Mesodermal cell (in vitro differentiated cells): ENCODE measurements at regions not wholly inside any gene's neighbourhood (a gene's known extent, or its start where the extent isn't known, plus 50 kb on each side); places are given as distances from the start of the nearest gene placed in this dataset.

Source experiments
- H3K27ac ChIP-seq: 2 replicates; pipeline ENCODE4 v1.7.0; 2013; ENCODE audit warnings: mild to moderate bottlenecking, low read depth, low read length, moderate library complexity; ENCODE audit not compliant: severe bottlenecking
- H3K36me3 ChIP-seq: 2 replicates; pipeline ENCODE4 v1.7.1; 2013; ENCODE audit warnings: mild to moderate bottlenecking, low read length, moderate library complexity; ENCODE audit not compliant: control insufficient read depth, insufficient read depth
- H3K4me1 ChIP-seq: one replicate; pipeline ENCODE4 v1.7.1; 2013; ENCODE audit warnings: mild to moderate bottlenecking, low read length; ENCODE audit not compliant: insufficient read depth, control insufficient read depth, poor library complexity, severe bottlenecking
- H3K4me3 ChIP-seq: 2 replicates; pipeline ENCODE4 v1.7.0; 2013; ENCODE audit warnings: low read length, control low read depth, mild to moderate bottlenecking; ENCODE audit not compliant: insufficient read depth, poor library complexity, severe bottlenecking; ENCODE audit errors: extremely low read depth
- H3K9me3 ChIP-seq: 2 replicates; pipeline ENCODE4 v1.7.1; 2013; ENCODE audit warnings: mild to moderate bottlenecking, low read length, moderate library complexity; ENCODE audit not compliant: control insufficient read depth
- WGBS, 2 experiments: methylation state at CpG; one replicate each; pipeline ENCODE4 v1.1.5; 2013; ENCODE audit warnings: missing lambda C conversion rate in 2 of 2; ENCODE audit not compliant: insufficient coverage in 2 of 2; 5-methylcytosine and 5-hydroxymethylcytosine counted together

DNA sequence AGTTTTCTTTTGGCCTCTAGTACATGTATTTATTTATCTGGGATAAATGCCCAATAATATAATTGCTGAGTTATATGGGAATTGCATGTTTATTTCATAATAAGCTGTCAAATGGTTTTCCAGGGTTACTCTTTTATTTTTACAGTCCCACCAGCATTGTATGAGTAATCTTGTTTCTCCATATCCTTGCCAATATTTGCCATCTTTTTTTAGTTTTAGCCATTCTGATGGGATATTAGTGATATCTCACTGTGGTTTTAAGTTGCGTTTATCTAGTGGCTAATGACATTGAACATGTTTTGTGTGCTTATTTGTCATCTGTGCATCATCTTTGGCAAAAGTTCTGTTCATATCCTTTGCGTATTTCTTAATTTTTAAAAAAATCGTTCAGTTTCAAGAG is 372.8 kb upstream of the CCDC179 start:
- H3K36me3 ChIP-seq: no peaks in the 10 kb centered on the region
- no peak overlapping the region for H3K4me3 ChIP-seq
- no peaks in the 10 kb centered on the region for H3K4me1 ChIP-seq
- no peaks in the 10 kb centered on the region for H3K9me3 ChIP-seq
- H3K27ac ChIP-seq: no peak overlapping the region
- 100% methylated on average over 1 of the region's 3 CpGs; no CpG with 5 or more reads in 1 of the 2 experiments for WGBS, 2 experiments

- Histone ChIP-seq H3K4me3 (no peak overlapping the region), H3K4me1 (no peaks in the 10 kb centered on the region)
- WGBS, 2 experiments: no CpG with 5 or more reads among the region's 2 CpGs
These were observed 376.7 kb upstream of the CCDC179 start for GRCh38 chr11:23236826-23237555.

DNA sequence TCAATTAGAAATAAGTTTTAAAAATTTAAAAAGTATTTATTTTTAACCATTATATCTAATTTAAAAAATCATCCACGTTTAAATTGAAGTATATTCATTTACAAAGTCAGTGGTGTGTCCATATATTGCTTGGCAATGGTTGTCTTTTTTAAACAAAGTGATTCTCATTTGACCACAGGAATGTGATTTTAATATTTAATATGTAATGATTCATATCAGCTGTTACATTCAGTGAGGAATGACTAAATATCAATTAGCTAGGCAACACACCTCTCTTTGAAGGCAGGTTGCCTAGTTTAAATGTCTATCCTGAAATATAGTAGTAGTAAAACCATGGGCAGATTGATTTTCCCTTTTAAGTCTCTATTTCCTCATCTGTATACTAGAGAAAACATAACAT is 392.2 kb upstream of the CCDC179 start:
- WGBS, 2 experiments: no CpG with 5 or more reads among the region's 1 CpG
- no peaks in the 10 kb centered on the region for H3K9me3 ChIP-seq
- H3K36me3 ChIP-seq: no peaks in the 10 kb centered on the region
- no peaks in the 10 kb centered on the region for H3K4me1 ChIP-seq
- H3K27ac ChIP-seq: no peak overlapping the region
- H3K4me3 ChIP-seq: no peak overlapping the region

More at GRCh38 chr11:23236826-23237555, 376.7 kb upstream of the CCDC179 start:
- Histone ChIP-seq H3K9me3 (no peaks in the 10 kb centered on the region), H3K36me3 (no peaks in the 10 kb centered on the region), H3K27ac (no peak overlapping the region)

GRCh38 chr11:23257088-23257487 is 396.8 kb upstream of the CCDC179 start:
- no peaks in the 10 kb centered on the region for H3K36me3 ChIP-seq
- H3K27ac ChIP-seq: no peak overlapping the region
- no peaks in the 10 kb centered on the region for H3K9me3 ChIP-seq
- H3K4me1 ChIP-seq: no peaks in the 10 kb centered on the region
- H3K4me3 ChIP-seq: no peak overlapping the region

- no peak overlapping the region for H3K4me3 ChIP-seq
- no peak overlapping the region for H3K27ac ChIP-seq
- no peaks in the 10 kb centered on the region for H3K4me1 ChIP-seq
- no peaks in the 10 kb centered on the region for H3K9me3 ChIP-seq
- H3K36me3 ChIP-seq: no peaks in the 10 kb centered on the region
These were observed 397.3 kb upstream of the CCDC179 start for GRCh38 chr11:23257556-23257955.

- Histone ChIP-seq H3K4me1 (no peaks in the 10 kb centered on the region), H3K9me3 (no peaks in the 10 kb centered on the region), H3K27ac (no peak overlapping the region), H3K36me3 (no peaks in the 10 kb centered on the region), H3K4me3 (no peak overlapping the region)
These were observed 403.2 kb upstream of the CCDC179 start for GRCh38 chr11:23263466-23263865.

GRCh38 chr11:23272095-23272494 is 411.8 kb upstream of the CCDC179 start:
- Histone ChIP-seq H3K9me3 (no peaks in the 10 kb centered on the region), H3K36me3 (no peaks in the 10 kb centered on the region), H3K27ac (no peak overlapping the region), H3K4me1 (no peaks in the 10 kb centered on the region), H3K4me3 (no peak overlapping the region)

DNA sequence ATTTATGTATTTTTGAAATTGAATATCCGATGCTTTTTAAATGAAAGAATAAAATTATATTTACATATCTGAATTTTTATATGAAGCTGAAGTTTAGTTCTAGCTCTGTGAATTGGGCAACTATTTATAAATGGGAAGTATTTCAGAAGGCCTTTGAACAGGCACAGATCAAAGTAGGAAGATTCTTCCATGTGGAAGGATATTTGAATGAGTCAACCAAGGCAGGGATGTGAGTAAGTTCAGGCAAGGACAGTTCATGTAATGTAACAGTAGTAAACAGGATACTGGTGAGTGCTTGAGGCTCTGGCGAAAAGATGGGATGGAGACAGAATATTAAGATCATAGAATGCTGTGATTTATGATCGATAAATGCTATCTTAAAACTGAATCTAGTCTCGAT is 417.8 kb upstream of the CCDC179 start:
- H3K4me3 ChIP-seq: no peak overlapping the region
- peak overlapping the region; percentile 7 for H3K27ac ChIP-seq
- 91% methylated on average over 2 to 3 of the region's 4 CpGs for WGBS, 2 experiments
- no peaks in the 10 kb centered on the region for H3K9me3 ChIP-seq
- H3K36me3 ChIP-seq: no peaks in the 10 kb centered on the region
- peaks cover 4% of the 10 kb centered on the region for H3K4me1 ChIP-seq

GRCh38 chr11:23280088-23280487 is 419.8 kb upstream of the CCDC179 start:
- Histone ChIP-seq H3K4me1 (peaks cover 4% of the 10 kb centered on the region), H3K4me3 (no peak overlapping the region), H3K36me3 (no peaks in the 10 kb centered on the region), H3K9me3 (no peaks in the 10 kb centered on the region), H3K27ac (no peak overlapping the region)
- WGBS, 2 experiments: 80 to 90% methylated on average over 1 to 2 of the region's 2 CpGs

- no peaks in the 10 kb centered on the region for H3K9me3 ChIP-seq
- H3K27ac ChIP-seq: no peak overlapping the region
- peaks cover under 1% of the 10 kb centered on the region for H3K4me1 ChIP-seq
- no peaks in the 10 kb centered on the region for H3K36me3 ChIP-seq
- no peak overlapping the region for H3K4me3 ChIP-seq
- WGBS, 2 experiments: no CpG with 5 or more reads among the region's 1 CpG
These were observed 423.4 kb upstream of the CCDC179 start for GRCh38 chr11:23283666-23284065.

- H3K4me1 ChIP-seq: no peaks in the 10 kb centered on the region
- H3K9me3 ChIP-seq: no peaks in the 10 kb centered on the region
- H3K27ac ChIP-seq: no peak overlapping the region
- no peak overlapping the region for H3K4me3 ChIP-seq
- no peaks in the 10 kb centered on the region for H3K36me3 ChIP-seq
These were observed 424.4 kb upstream of the CCDC179 start for GRCh38 chr11:23284631-23285030.
